H9 (cell line): ENCODE measurements at regions not wholly inside any gene's neighbourhood (a gene's known extent, or its start where the extent isn't known, plus 50 kb on each side); places are given as distances from the start of the nearest gene placed in this dataset.

Experiments used
- DNase-seq: peaks from one replicate; pipeline ENCODE4 v3.0.0-alpha.2; 2017
- H2AFZ ChIP-seq: one replicate; pipeline ENCODE4 v1.6.1; 2013; ENCODE audit warnings: mild to moderate bottlenecking, low read length, control low read depth, moderate library complexity
- H2AK5ac ChIP-seq: 2 replicates; pipeline ENCODE4 v1.6.1; 2013; ENCODE audit warnings: low read length, control low read depth, mixed read lengths; ENCODE audit not compliant: insufficient read length
- H2BK120ac ChIP-seq: one replicate; pipeline ENCODE4 v1.6.1; 2013; ENCODE audit warnings: low read depth, mild to moderate bottlenecking, low read length, control low read depth, inconsistent platforms; ENCODE audit not compliant: poor library complexity, severe bottlenecking
- H2BK12ac ChIP-seq: 2 replicates; pipeline ENCODE4 v1.6.1; 2013; ENCODE audit warnings: low read length, control low read depth, mixed read lengths, low read depth; ENCODE audit not compliant: insufficient read length
- H2BK15ac ChIP-seq: 2 replicates; pipeline ENCODE4 v1.6.1; 2013; ENCODE audit warnings: low read depth, low read length, control low read depth
- H2BK20ac ChIP-seq: one replicate; pipeline ENCODE4 v1.6.1; 2013; ENCODE audit warnings: low read depth, mild to moderate bottlenecking, low read length, control low read depth, inconsistent platforms; ENCODE audit not compliant: poor library complexity, severe bottlenecking
- H2BK5ac ChIP-seq: 2 replicates; pipeline ENCODE4 v1.6.1; 2013; ENCODE audit warnings: low read length, control low read depth, mixed read lengths; ENCODE audit not compliant: insufficient read length
- H3K14ac ChIP-seq: 2 replicates; pipeline ENCODE4 v1.6.1; 2013; ENCODE audit warnings: low read length, control low read depth; ENCODE audit not compliant: insufficient read depth
- H3K18ac ChIP-seq: 2 replicates; pipeline ENCODE4 v1.6.1; 2013; ENCODE audit warnings: low read depth, mild to moderate bottlenecking, mixed read lengths, low read length, control low read depth; ENCODE audit not compliant: insufficient read length
- H3K23ac ChIP-seq: 2 replicates; pipeline ENCODE4 v1.6.1; 2013; ENCODE audit warnings: low read length, control low read depth, mixed read lengths, low read depth; ENCODE audit not compliant: insufficient read length
- H3K23me2 ChIP-seq: 2 replicates; pipeline ENCODE4 v1.6.1; 2013; ENCODE audit warnings: low read depth, mild to moderate bottlenecking, mixed read lengths, low read length, control low read depth; ENCODE audit not compliant: insufficient read length, poor library complexity, severe bottlenecking
- H3K27ac ChIP-seq: 2 replicates; pipeline ENCODE4 v1.5.1; 2013; ENCODE audit warnings: low read length, control low read depth, mixed read lengths, low read depth; ENCODE audit not compliant: insufficient read length
- H3K27me3 ChIP-seq: 2 replicates; pipeline ENCODE4 v1.6.1; 2013; ENCODE audit warnings: low read length, control low read depth, inconsistent platforms; ENCODE audit not compliant: insufficient read depth
- H3K4ac ChIP-seq: 2 replicates; pipeline ENCODE4 v1.6.1; 2013; ENCODE audit warnings: low read depth, mild to moderate bottlenecking, control low read depth, inconsistent platforms, low read length, moderate library complexity
- H3K4me1 ChIP-seq: 2 replicates; pipeline ENCODE4 v1.6.1; 2013; ENCODE audit warnings: low read length, control low read depth, inconsistent platforms; ENCODE audit not compliant: insufficient read depth
- H3K4me2 ChIP-seq: 2 replicates; pipeline ENCODE4 v1.6.1; 2013; ENCODE audit warnings: low read length, control low read depth, mixed read lengths; ENCODE audit not compliant: insufficient read length, insufficient read depth
- H3K56ac ChIP-seq: 2 replicates; pipeline ENCODE4 v1.6.1; 2013; ENCODE audit warnings: low read depth, mild to moderate bottlenecking, mixed read lengths, low read length, control low read depth; ENCODE audit not compliant: insufficient read length
- H3K79me1 ChIP-seq: 2 replicates; pipeline ENCODE4 v1.6.1; 2013; ENCODE audit warnings: low read depth, mild to moderate bottlenecking, moderate library complexity, low read length, control low read depth, inconsistent platforms; ENCODE audit not compliant: insufficient read depth, poor library complexity, severe bottlenecking
- H3K79me2 ChIP-seq: 2 replicates; pipeline ENCODE4 v1.6.1; 2013; ENCODE audit warnings: low read length, control low read depth, inconsistent platforms; ENCODE audit not compliant: insufficient read depth
- H3K9ac ChIP-seq: 2 replicates; pipeline ENCODE4 v1.6.1; 2013; ENCODE audit warnings: low read length, control low read depth, mixed read lengths; ENCODE audit not compliant: insufficient read length; ENCODE audit errors: extremely low read depth
- H3K9me3 ChIP-seq: one replicate; pipeline ENCODE4 v1.6.1; 2013; ENCODE audit warnings: low read depth, low read length, inconsistent platforms; ENCODE audit not compliant: control insufficient read depth
- H3T11ph ChIP-seq: one replicate; pipeline ENCODE4 v1.6.1; 2013; ENCODE audit warnings: mild to moderate bottlenecking, low read length, control low read depth, inconsistent platforms
- H4K20me1 ChIP-seq: one replicate; pipeline ENCODE4 v1.6.1; 2013; ENCODE audit not compliant: control insufficient read depth, insufficient read length, insufficient read depth
- H4K5ac ChIP-seq: 2 replicates; pipeline ENCODE4 v1.6.1; 2013; ENCODE audit warnings: low read depth, mild to moderate bottlenecking, mixed read lengths, low read length, control low read depth; ENCODE audit not compliant: insufficient read length
- H4K8ac ChIP-seq: replicated peaks from 2 replicates; pipeline ENCODE4 v1.6.1; 2013; ENCODE audit warnings: low read length, control low read depth, mixed read lengths, low read depth; ENCODE audit not compliant: insufficient read length
- H4K91ac ChIP-seq: 2 replicates; pipeline ENCODE4 v1.6.1; 2013; ENCODE audit warnings: low read depth, mild to moderate bottlenecking, moderate library complexity, mixed read lengths, low read length, control low read depth; ENCODE audit not compliant: insufficient read length
- H3K27ac Mint-ChIP-seq, 3 experiments: 2 replicates in 2 of 3; 3 replicates in 1 of 3; pipeline ENCODE4 v1.8.0; 2020 to 2021; ENCODE audit warnings: mixed read lengths in 3 of 3, mild to moderate bottlenecking in 1 of 3, moderate library complexity in 1 of 3
- H3K27me3 Mint-ChIP-seq: 2 replicates; pipeline ENCODE4 v1.8.0; 2021; ENCODE audit warnings: low read depth, mild to moderate bottlenecking, moderate library complexity, mixed read lengths
- H3K36me3 Mint-ChIP-seq, 3 experiments: 2 replicates in 2 of 3; 3 replicates in 1 of 3; pipeline ENCODE4 v1.8.0; 2020 to 2021; ENCODE audit warnings: low read depth in 3 of 3, mixed read lengths in 3 of 3; ENCODE audit not compliant: insufficient read depth in 1 of 3
- H3K4me1 Mint-ChIP-seq, 2 experiments: 2 replicates each; pipeline ENCODE4 v1.8.0; 2020; ENCODE audit warnings: mixed read lengths in 2 of 2
- H3K4me3 Mint-ChIP-seq, 2 experiments: 2 replicates in 1 of 2; 3 replicates in 1 of 2; pipeline ENCODE4 v1.8.0; 2020 to 2021; ENCODE audit warnings: mild to moderate bottlenecking in 2 of 2, mixed read lengths in 2 of 2, moderate library complexity in 1 of 2
- H3K9me3 Mint-ChIP-seq, 2 experiments: 2 replicates in 1 of 2; 3 replicates in 1 of 2; pipeline ENCODE4 v1.8.0; 2020; ENCODE audit warnings: mild to moderate bottlenecking in 2 of 2, mixed read lengths in 2 of 2, moderate library complexity in 1 of 2
- WGBS: extraction: QIAGEN DNeasy Blood & Tissue Kit; methylation state at CpG from one replicate; pipeline ENCODE4 v1.1.7; 2013; ENCODE audit warnings: missing lambda C conversion rate, low lambda C conversion rate, mixed read lengths; ENCODE audit not compliant: insufficient read length; ENCODE audit errors: extremely low coverage; 5-methylcytosine and 5-hydroxymethylcytosine counted together
- TF ChIP-seq, protein P1 (sequence below): fragments of 200-600 bp; sonication (generic); conservative IDR thresholded peaks from 3 replicates; pipeline ENCODE4 v1.8.0; 2021; ENCODE audit warnings: antibody characterized with exemption, mild to moderate bottlenecking

DNA sequence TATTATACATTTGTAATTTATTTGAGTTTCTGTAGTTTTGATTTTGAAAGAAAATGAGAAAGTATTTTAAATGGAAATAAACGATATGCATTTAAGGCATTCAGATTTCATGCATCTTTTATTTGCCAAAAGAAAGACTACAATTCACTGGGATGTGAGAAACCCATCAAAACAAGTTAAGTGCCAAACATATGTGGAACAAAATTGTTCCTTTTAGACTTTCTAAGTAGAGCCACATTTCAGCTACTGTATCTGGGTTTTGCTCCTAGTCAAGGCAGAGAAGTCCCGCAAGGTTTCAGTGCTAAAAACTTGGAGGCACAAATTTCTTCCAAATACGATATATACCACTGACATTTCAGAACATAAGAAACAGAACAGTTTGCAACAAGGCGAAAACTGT, 1191.9 kb downstream of the SLITRK5 start:
- Histone ChIP-seq H3K9ac (no peak overlapping the region), H4K91ac (no peak overlapping the region), H4K8ac (no peak overlapping the region), H3K23me2 (no peaks in the 10 kb centered on the region), H3K18ac (no peak overlapping the region), H2BK15ac (no peak overlapping the region), H4K5ac (no peak overlapping the region), H3K27me3 (no peaks in the 10 kb centered on the region), H3T11ph (no peak overlapping the region), H4K20me1 (no peaks in the 10 kb centered on the region), H3K27ac (no peak overlapping the region), H3K4me2 (no peak overlapping the region), H2BK20ac (no peak overlapping the region), H2BK5ac (no peak overlapping the region), H3K79me1 (no peaks in the 10 kb centered on the region), H3K23ac (no peak overlapping the region), H2AK5ac (no peak overlapping the region), H3K9me3 (no peaks in the 10 kb centered on the region), H3K4me1 (no peaks in the 10 kb centered on the region), H2AFZ (no peak overlapping the region), H3K56ac (no peak overlapping the region), H3K79me2 (no peaks in the 10 kb centered on the region), H2BK12ac (no peak overlapping the region), H3K14ac (no peak overlapping the region), H3K4ac (no peak overlapping the region), H2BK120ac (no peak overlapping the region)
- Mint-ChIP-seq H3K27me3 (no peaks in the 10 kb centered on the region), H3K4me1 (no peaks in the 10 kb centered on the region), H3K27ac (no peak overlapping the region), H3K36me3 (no peaks in the 10 kb centered on the region), H3K4me3 (no peak overlapping the region), H3K9me3 (no peaks in the 10 kb centered on the region)
- no peak for DNase-seq
- TF ChIP-seq, protein P1, sequence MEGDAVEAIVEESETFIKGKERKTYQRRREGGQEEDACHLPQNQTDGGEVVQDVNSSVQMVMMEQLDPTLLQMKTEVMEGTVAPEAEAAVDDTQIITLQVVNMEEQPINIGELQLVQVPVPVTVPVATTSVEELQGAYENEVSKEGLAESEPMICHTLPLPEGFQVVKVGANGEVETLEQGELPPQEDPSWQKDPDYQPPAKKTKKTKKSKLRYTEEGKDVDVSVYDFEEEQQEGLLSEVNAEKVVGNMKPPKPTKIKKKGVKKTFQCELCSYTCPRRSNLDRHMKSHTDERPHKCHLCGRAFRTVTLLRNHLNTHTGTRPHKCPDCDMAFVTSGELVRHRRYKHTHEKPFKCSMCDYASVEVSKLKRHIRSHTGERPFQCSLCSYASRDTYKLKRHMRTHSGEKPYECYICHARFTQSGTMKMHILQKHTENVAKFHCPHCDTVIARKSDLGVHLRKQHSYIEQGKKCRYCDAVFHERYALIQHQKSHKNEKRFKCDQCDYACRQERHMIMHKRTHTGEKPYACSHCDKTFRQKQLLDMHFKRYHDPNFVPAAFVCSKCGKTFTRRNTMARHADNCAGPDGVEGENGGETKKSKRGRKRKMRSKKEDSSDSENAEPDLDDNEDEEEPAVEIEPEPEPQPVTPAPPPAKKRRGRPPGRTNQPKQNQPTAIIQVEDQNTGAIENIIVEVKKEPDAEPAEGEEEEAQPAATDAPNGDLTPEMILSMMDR, result no peak
- 100% methylated on average over 1 of the region's 4 CpGs for WGBS
